MM.1S (cell line): ENCODE measurements at regions not wholly inside any gene's neighbourhood (a gene's known extent, or its start where the extent isn't known, plus 50 kb on each side); places are given as distances from the start of the nearest gene placed in this dataset.

Experiments used
- DNase-seq: peaks from one replicate; pipeline ENCODE4 v3.0.0-alpha.2; 2015
- H2AFZ ChIP-seq: fragments of 300-600 bp; sonication (generic); 2 replicates; pipeline ENCODE4 v1.6.0; 2016; ENCODE audit warnings: antibody characterized with exemption, low read length
- H3F3A ChIP-seq: fragments of 300-600 bp; sonication (generic); 2 replicates; pipeline ENCODE4 v1.6.1; 2016; ENCODE audit warnings: mild to moderate bottlenecking, antibody characterized with exemption, low read length, moderate library complexity, mixed read lengths; ENCODE audit not compliant: insufficient read depth
- H3K27ac ChIP-seq: fragments of 300-600 bp; sonication (generic); 2 replicates; pipeline ENCODE4 v1.5.1; 2016; ENCODE audit warnings: mild to moderate bottlenecking, low read length
- H3K27me3 ChIP-seq: fragments of 300-600 bp; sonication (generic); replicated peaks from 2 replicates; pipeline ENCODE4 v1.6.0; 2016; ENCODE audit warnings: low read length; ENCODE audit not compliant: insufficient read depth
- H3K36me3 ChIP-seq: fragments of 300-600 bp; sonication (generic); replicated peaks from 2 replicates; pipeline ENCODE4 v1.6.1; 2016; ENCODE audit warnings: mild to moderate bottlenecking, low read length, mixed read lengths; ENCODE audit not compliant: insufficient read depth
- H3K4me1 ChIP-seq: fragments of 300-600 bp; sonication (generic); 2 replicates; pipeline ENCODE4 v1.6.1; 2016; ENCODE audit warnings: low read length, mixed read lengths
- H3K4me2 ChIP-seq: fragments of 300-600 bp; sonication (generic); 2 replicates; pipeline ENCODE4 v1.6.0; 2016; ENCODE audit warnings: low read depth, low read length
- H3K4me3 ChIP-seq: fragments of 300-600 bp; sonication (generic); 2 replicates; pipeline ENCODE4 v1.5.1; 2016; ENCODE audit warnings: low read length, mixed read lengths
- H3K79me2 ChIP-seq: fragments of 300-600 bp; sonication (generic); 2 replicates; pipeline ENCODE4 v1.6.1; 2016; ENCODE audit warnings: mixed run types, low read length, mixed read lengths
- H3K9ac ChIP-seq: fragments of 300-600 bp; sonication (generic); 2 replicates; pipeline ENCODE4 v1.6.1; 2016; ENCODE audit warnings: low read length, mixed read lengths
- H3K9me2 ChIP-seq: fragments of 300-600 bp; sonication (generic); replicated peaks from 2 replicates; pipeline ENCODE4 v1.6.1; 2016; ENCODE audit warnings: mild to moderate bottlenecking, low read length, mixed read lengths; ENCODE audit not compliant: insufficient read depth
- H3K9me3 ChIP-seq: fragments of 300-600 bp; sonication (generic); replicated peaks from 2 replicates; pipeline ENCODE4 v1.6.1; 2016; ENCODE audit warnings: mild to moderate bottlenecking, low read length, mixed read lengths; ENCODE audit not compliant: insufficient read depth
- H4K20me1 ChIP-seq: fragments of 300-600 bp; sonication (generic); 2 replicates; pipeline ENCODE4 v1.6.1; 2016; ENCODE audit warnings: mild to moderate bottlenecking, low read length, moderate library complexity, mixed read lengths; ENCODE audit not compliant: insufficient read depth
- EZH2 ChIP-seq: fragments of 300-600 bp; sonication (generic); optimal IDR thresholded peaks from 2 replicates; pipeline ENCODE3; 2017; ENCODE audit warnings: low read depth, mild to moderate bottlenecking, antibody characterized with exemption, low read length, mixed read lengths
- EZH2phosphoT487 ChIP-seq: fragments of 300-600 bp; sonication (generic); IDR thresholded peaks from 2 replicates; pipeline ENCODE4 v1.6.1; 2018; ENCODE audit warnings: antibody characterized with exemption, low read length
- TF ChIP-seq, protein P1 (sequence below): fragments of 300-600 bp; sonication (generic); IDR thresholded peaks from 2 replicates; pipeline ENCODE4 v1.5.1; 2016; ENCODE audit warnings: antibody characterized with exemption, low read length, mixed read lengths

DNA sequence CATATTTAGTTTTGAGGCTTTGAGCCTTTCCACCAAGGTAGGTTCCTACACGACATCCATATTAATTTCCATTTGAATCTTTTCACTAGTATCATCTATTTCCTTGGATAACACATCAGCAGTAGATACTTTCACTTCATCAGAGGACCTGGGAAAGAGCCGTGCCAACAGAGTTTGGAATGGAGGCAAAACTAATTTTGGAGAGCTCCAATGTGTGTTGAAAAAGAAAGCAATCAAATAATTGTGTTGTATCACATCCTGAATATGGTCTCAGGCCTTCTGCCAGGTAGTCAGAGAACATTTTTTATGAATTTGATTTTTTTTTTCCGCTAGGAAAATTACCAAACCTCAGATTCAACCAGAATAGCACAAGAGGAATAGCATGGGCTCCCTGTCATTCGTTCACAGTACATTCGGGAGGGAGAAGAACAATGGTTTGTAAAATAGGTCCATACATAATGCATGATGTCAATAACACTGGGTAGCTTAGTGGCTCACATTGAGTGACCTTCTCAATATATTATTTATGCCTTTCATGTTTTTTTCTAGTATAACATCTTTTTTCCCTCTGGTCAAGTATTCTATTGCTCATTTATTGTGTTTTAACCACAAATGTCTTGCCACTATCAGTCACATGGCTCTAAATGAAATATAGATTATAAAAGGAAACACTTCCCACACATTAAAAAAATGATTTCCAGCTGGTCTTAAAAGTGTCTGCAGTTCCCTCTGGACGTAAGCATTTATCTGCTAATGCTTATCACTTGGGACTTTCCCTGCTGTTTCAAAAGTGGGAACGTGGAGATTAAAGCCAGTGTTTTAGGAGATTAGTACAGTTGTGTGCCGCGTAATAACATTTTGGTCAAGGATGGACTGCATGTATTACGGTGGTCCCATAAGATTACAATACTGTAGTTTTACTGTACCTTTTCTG lies 68.6 kb upstream of the RAPH1 start:
- Histone ChIP-seq H3K4me1 (peaks cover 14% of the 10 kb centered on the region), H4K20me1 (no peaks in the 10 kb centered on the region), H3K9ac (no peak overlapping the region), H3K27me3 (no peaks in the 10 kb centered on the region), H3K79me2 (no peaks in the 10 kb centered on the region), H2AFZ (no peak overlapping the region), H3K4me2 (no peak overlapping the region), H3F3A (peaks cover 4% of the 10 kb centered on the region; the same call in 1 of the 2 replicates), H3K9me3 (no peaks in the 10 kb centered on the region), H3K27ac (no peak overlapping the region), H3K36me3 (no peaks in the 10 kb centered on the region), H3K4me3 (no peak overlapping the region), H3K9me2 (no peaks in the 10 kb centered on the region)
- no peak for TF ChIP-seq EZH2
- TF ChIP-seq EZH2phosphoT487 = no peak
- DNase-seq = no peak

DNA sequence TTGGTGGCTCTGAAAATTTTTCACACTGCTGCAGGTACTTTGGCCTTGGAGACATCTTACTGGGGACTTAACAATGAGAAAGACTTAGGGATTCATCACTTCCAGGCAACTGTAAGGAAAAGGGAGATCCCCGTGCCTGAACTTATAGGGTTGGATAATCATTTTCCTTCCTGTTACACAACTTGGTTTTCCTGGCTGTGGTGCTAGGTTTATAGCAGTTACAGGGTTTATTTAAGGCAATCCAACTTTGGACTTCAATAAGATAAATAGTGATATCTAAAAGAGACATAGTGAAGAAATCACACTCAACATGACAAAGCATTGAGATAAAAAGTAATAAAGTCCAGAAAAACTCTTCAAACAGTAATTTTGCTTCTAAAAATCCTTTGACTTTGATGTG lies 70.2 kb upstream of the RAPH1 start:
- DNase-seq = no peak
- no peak for TF ChIP-seq EZH2phosphoT487
- no peak for TF ChIP-seq EZH2
- TF ChIP-seq, protein P1, sequence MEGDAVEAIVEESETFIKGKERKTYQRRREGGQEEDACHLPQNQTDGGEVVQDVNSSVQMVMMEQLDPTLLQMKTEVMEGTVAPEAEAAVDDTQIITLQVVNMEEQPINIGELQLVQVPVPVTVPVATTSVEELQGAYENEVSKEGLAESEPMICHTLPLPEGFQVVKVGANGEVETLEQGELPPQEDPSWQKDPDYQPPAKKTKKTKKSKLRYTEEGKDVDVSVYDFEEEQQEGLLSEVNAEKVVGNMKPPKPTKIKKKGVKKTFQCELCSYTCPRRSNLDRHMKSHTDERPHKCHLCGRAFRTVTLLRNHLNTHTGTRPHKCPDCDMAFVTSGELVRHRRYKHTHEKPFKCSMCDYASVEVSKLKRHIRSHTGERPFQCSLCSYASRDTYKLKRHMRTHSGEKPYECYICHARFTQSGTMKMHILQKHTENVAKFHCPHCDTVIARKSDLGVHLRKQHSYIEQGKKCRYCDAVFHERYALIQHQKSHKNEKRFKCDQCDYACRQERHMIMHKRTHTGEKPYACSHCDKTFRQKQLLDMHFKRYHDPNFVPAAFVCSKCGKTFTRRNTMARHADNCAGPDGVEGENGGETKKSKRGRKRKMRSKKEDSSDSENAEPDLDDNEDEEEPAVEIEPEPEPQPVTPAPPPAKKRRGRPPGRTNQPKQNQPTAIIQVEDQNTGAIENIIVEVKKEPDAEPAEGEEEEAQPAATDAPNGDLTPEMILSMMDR = no peak
- H3K9ac ChIP-seq = no peak overlapping the region
- H3K9me2 ChIP-seq = no peaks in the 10 kb centered on the region
- no peaks in the 10 kb centered on the region for H3F3A ChIP-seq
- no peak overlapping the region for H3K27ac ChIP-seq
- no peak overlapping the region for H3K4me2 ChIP-seq
- H4K20me1 ChIP-seq = no peaks in the 10 kb centered on the region
- no peaks in the 10 kb centered on the region for H3K9me3 ChIP-seq
- H3K27me3 ChIP-seq = no peaks in the 10 kb centered on the region
- H2AFZ ChIP-seq = no peak overlapping the region
- H3K4me3 ChIP-seq = no peak overlapping the region
- H3K79me2 ChIP-seq = no peaks in the 10 kb centered on the region
- no peaks in the 10 kb centered on the region for H3K36me3 ChIP-seq
- H3K4me1 ChIP-seq = 0 out of 2 replicates have a peak, but pooled peaks cover 5% of the 10 kb centered on the region

DNA sequence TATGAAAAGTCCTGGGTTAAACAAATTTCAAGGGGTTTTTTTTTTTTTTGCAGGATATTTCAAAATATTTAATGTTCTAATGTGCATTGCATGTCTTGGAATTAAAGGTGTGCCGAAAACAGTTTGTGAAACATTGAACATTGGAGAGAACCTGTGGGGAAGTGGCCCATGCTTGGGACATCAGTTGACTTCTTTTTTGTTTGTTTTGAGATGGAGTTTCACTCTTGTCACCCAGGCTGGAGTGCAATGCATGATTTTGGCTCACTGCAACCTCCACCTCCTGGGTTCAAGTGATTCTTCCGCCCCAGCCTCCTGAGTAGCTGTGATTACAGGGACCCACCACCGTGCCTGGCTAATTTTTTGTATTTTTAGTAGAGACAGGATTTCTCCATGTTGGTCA lies 71.0 kb upstream of the RAPH1 start:
- Histone ChIP-seq H3F3A (no peaks in the 10 kb centered on the region), H3K4me3 (no peak overlapping the region), H3K27ac (no peak overlapping the region), H3K79me2 (no peaks in the 10 kb centered on the region), H3K4me2 (no peak overlapping the region), H3K36me3 (no peaks in the 10 kb centered on the region), H3K4me1 (0 out of 2 replicates have a peak, but pooled peaks cover 5% of the 10 kb centered on the region), H3K9me2 (no peaks in the 10 kb centered on the region), H3K9ac (no peak overlapping the region), H3K27me3 (no peaks in the 10 kb centered on the region), H2AFZ (no peak overlapping the region), H4K20me1 (no peaks in the 10 kb centered on the region), H3K9me3 (no peaks in the 10 kb centered on the region)
- TF ChIP-seq, protein P1 = no peak
- TF ChIP-seq EZH2 = no peak
- no peak for TF ChIP-seq EZH2phosphoT487
- DNase-seq = no peak

DNA sequence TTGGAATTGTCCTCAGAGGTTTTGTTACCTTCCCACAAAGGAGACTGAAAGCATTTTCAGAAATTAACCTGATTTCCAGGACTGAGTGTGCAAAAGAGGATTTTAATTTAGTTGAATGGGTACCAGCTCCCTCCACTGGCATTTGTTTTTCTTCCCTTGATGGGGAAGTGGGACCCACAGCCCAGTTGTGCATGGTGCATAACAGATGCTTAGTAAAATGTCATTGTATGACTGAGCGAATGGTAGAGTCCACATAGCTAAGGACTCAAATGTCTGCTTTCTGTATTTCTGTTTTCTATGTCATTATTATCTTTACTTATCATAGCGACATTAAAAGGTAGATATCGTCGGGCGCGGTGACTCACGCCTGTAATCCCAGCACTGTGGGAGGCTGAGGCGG lies 75.5 kb upstream of the RAPH1 start:
- no peaks in the 10 kb centered on the region for H3K79me2 ChIP-seq
- DNase-seq = no peak
- no peak overlapping the region for H3K4me3 ChIP-seq
- H3K4me2 ChIP-seq = no peak overlapping the region
- H3K9ac ChIP-seq = no peak overlapping the region
- H3F3A ChIP-seq = no peaks in the 10 kb centered on the region
- TF ChIP-seq EZH2phosphoT487 (no peak), EZH2 (no peak)
- TF ChIP-seq, protein P1 = no peak
- H3K27ac ChIP-seq = no peak overlapping the region
- no peaks in the 10 kb centered on the region for H3K9me3 ChIP-seq
- no peaks in the 10 kb centered on the region for H3K27me3 ChIP-seq
- H4K20me1 ChIP-seq = no peaks in the 10 kb centered on the region
- no peaks in the 10 kb centered on the region for H3K9me2 ChIP-seq
- 0 out of 2 replicates have a peak, but pooled peaks cover 5% of the 10 kb centered on the region for H3K4me1 ChIP-seq
- H3K36me3 ChIP-seq = no peaks in the 10 kb centered on the region
- H2AFZ ChIP-seq = no peak overlapping the region
